ENCODE measurements at regions not wholly inside any gene's neighbourhood (a gene's known extent, or its start where the extent isn't known, plus 50 kb on each side); places are given as distances from the start of the nearest gene placed in this dataset.

DNA sequence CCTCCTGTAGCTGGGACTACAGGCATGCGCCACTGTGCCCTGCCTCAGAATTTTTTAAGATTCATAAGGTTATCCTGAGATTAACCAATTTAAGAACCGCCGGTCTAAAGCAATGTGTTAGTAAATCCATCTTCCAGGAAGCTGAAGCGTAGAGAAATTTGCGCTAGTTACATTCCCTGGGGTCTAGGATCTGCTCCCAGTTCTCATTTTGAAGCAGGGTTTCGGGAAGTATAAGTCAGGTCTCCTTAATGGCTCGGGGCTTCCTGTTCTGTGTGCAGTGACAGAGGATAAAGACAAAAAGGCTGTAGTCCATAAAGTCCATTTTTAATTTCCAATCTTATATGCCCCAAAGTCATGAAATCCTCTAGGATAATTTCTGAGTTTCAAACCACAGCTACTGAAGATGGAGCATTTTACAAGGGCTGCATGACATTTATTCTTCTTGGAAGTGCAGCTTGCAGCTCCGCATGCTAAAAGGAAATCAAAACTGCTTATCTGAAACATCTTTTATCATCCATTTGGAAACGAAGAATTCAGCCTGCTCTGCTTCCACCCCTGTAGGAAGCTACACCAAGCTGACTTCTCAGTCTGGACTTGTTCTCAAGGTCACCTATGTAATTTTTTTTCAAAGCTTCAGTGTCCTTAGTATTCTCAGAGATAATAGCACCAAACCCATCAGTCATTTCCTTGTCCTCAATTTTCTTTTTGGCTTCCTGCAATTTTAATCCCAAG lies 326.1 kb downstream of the PRL start:
- DNase-seq, result no peak

DNA sequence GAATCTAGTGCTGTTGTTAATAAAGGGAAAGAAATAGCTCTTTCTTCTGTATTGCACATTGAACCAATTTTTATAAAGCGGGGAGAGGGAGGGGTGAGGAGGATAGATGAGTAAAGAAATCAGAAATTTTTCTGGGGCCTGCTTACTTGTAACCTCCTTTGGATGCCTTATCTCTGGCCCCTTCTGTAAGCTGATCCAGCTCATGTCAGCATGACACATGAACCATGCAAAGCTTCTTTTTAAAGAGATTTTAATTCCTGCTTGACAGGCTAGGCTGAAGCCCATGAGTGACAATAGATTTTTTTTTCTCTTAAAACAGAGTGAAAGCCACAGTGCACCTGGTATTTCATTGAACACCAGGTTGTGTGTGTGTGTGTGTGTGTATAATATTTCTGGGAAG lies 325.3 kb downstream of the PRL start:
- no peak for DNase-seq

DNA sequence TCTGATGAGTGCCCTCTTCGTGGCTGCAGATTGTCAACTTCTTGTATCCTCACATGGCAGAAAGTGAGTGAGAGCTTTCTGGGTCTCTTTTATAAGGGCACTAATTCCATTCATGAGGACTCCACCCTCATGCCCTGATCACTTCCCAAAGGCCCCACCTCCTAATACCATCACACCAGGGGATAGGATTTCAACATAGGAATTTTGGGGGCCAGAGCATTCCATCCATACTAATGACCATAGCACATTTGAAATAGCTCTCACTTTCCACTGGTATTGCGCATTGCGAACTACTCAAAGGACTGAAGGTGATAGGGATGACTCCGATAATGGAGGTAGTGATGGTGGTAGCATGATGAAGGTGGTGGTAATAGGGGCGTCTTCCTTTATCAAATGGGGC lies 324.3 kb downstream of the PRL start:
- DNase-seq, result no peak

DNA sequence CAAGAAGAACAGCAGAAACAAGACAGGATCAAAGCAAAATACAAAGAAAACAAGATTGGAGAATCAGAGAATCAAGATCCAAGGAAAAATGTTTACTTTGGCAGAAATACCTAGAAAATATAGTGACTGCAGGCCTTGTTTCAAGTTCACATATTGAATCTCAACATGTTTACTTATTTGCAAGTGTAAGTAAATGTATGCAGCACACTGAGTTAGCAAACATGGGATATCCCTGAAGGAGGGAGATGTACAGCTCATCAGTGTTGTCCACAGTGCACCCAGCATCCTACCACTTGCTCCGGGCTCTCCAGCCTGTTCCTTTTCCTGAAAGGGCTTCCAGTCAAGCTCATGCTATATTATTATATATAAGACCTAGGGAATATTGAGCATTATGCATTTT lies 319.5 kb downstream of the PRL start:
- DNase-seq, result no peak

DNA sequence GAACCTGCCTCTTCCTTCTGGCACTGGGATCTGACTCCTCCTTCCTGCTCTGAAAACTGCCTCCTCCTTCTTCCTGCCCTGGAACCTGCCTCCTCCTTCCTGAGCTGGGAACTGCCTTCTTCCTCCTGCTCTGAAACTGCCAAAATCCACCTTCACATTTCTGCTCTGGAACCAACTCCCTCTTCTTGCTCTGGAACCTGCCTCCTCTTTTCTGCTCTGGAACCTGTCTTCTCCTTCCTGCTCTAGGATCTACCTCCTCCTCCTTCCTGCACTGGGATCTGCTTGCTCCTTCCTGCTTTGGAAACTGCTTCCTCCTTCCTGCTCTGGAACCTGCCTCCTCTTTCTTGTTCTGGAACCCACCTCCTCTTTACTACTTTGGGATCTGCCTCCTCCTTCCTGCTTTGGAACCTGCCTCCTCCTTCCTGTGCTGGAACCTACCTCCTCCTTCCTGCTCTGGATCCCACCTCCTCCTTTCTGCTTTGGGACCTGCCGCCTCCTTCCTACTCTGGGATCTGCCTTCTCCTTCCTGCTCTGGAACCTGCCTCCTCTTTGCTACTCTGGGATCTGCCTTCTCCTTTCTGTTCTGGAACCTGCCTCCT lies 315.5 kb downstream of the PRL start:
- DNase-seq, result no peak

DNA sequence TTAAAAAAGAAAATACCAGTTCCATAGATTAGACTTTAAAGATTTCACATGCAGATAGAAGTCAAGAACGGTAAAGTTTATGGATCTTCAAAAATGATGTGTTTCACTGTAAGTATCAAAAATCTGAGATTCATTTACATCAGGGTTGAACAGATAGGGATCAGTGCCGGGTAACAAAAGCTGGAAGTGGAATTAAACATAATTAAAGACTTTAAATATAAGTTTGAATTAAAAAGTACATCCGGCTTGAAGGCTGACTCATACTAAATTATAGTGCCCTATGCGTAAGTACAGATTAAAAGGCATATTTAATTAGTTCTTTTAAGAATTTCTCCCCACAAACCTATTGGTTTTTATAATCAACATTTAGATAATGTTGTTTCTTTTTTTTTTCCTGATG lies 312.7 kb downstream of the PRL start:
- DNase-seq, result no peak

DNA sequence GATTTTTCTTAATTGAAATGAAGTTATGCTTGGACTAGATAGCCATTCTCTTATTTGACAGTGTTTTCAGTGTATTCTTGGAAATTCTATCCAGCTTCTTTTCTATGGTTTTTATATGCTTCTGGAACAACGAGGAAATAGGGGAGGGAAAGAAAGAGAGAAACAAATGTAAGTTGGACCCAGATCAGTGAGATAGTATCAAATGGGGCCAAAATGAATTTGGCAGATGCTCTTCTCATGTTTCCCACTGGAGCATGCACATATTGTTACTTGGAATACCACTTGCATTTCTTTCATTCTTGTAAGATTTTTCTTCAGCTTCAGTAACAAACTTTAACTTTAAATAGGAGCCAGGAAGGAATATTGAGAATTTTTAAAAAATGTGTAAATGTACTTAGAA lies 312.3 kb downstream of the PRL start:
- no peak for DNase-seq

DNA sequence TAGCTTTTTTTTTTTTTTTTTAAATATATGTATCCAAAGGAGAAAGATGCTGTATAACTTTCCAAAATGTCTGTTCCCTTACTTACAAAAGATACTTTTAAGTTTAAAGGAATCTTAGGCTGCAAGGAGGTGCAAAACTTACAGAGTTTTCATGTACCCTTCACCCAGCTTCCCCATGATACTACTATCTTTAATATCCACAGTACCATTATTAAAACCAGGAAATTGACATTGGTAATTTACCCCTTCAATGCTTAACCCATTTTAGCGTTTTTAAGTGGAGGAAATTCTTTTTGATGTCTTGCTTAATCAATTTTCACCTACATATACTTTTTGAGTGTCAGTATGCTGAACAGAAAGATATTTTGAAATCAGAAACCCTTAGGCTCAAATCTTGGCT lies 310.9 kb downstream of the PRL start:
- DNase-seq, result no peak

DNA sequence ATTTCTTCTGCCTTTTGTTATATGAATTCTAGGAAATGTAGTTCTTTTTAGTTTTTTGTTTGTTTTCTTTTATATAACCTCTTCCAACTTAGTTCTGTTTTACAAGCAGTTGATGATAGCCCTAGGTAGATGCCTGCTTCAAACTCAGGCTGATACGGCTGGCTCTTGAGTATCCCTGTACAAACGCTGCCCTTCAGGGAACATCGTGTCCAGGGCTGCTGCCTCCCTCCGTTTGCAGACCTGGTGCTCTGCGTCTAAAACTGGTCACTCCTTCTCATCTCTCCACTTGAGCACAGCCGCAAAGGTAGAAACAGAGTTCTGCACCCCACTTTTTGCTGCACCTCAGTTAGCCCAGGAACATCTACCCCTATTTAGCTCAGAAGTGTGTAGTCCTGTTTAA lies 310.1 kb downstream of the PRL start:
- no peak for DNase-seq

DNA sequence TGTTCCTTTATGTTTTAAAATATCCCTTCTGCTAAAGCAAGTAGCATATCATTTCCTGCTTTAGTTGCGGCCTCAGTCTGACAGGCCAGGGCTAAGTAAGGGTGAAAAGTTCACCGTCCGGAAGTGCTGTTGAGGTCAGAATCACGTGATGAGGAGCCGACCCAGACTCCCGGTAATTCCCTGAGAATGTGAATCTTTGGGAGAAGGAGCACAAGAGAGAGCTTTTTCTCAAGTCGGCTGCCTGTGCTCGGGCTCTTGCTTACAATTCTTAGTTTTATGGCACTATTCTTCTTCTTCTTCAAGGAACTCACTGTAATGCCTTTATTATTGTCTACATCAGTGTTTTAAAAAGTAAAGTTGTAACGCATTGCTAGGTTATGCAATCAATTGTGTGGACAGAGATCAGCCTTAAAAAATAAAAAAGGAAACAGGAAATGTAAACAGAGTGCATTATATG lies 309.3 kb downstream of the PRL start:
- DNase-seq, result no peak

DNA sequence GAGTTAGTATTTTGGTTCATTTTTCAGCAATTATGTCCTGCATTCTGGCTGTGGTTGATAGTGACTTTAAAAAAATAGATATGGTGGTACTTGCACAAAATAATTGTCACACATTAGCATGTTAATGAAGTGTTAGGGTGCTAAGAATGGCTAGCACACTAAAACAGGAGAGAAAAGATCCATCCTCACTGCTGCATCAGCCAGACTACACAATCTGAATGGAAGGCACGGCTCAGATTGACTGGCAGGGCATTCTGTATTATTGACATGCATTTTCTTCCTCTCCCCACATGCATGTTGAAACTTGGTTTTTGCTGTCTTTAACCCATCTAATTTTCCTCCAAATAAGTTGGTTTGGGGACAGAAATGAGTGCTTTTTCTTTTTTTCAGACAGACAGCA lies 306.3 kb downstream of the PRL start:
- no peak for DNase-seq

DNA sequence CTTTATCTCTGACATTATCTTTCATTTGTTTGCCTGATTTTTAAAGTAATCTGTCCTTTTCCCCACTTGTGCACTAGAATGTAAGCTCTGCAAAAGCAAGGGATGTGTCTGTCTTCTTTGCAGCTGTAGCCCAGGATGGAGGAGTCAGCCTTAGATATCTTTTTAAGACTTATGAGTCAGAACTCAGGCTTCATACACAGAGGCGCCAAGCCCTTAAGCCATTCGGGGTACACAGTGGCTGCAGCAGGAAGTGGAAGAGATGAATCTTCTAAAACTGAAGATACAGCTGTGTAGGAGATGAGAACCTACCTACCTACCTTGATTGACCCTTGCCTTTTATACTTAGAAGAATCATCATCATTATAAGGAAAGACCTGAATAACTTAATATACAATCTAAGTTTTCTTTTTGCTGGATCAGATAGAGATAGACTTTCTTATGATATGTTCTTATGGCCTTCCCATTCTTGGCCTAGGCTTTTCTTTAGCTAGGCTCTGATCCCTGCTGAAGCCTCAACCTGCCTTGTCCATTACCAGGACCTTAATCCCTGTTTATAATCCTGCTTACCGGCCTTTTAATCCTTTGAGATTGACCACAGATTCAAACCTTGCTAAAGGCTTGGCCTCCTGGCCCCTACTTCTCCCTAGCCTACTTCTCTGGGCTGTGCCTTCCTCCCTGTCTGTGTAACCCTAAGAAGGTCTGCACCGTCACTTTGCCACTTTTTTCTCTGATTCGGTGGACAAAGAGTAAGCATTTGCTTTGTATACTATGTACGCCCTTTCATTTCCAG lies 304.5 kb downstream of the PRL start:
- peak; percentile 3 for DNase-seq

DNA sequence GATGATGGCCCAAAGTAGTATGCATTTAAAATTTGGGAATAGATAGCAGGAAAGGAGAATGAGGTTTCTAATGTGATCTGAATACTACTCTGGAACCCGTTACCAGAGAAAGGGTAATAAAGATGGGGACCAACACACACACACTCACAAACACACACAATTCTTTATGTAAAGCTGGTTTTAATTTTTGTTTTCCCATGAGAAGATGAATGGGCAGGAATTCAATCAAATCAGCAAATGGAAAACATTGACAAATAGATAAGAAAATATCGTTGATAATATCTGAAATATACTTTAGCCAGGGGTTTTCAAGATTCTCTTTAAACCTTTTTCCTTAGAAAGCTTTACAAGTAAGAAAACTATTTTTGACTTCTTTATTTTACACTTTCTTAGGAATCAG lies 303.0 kb downstream of the PRL start:
- no peak for DNase-seq

DNA sequence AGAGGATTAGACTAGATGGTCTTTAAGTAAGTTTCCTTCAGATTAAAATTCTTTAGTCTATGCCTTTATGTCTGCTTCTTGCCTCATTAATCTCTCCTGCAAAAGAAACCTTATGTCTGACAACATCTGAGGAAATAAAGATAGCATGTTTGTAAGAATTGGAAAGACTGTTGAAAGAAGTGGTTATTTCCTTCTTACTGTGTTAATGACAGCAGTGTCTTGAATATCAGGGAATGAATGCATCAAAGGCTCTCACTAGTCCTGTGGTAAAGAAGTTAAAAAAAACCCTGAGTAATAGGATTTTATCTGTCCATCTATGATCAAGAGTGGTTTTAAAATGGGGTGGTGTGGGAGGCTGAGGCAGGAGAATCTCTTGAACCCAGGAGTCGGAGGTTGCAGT lies 302.0 kb downstream of the PRL start:
- DNase-seq, result no peak

DNA sequence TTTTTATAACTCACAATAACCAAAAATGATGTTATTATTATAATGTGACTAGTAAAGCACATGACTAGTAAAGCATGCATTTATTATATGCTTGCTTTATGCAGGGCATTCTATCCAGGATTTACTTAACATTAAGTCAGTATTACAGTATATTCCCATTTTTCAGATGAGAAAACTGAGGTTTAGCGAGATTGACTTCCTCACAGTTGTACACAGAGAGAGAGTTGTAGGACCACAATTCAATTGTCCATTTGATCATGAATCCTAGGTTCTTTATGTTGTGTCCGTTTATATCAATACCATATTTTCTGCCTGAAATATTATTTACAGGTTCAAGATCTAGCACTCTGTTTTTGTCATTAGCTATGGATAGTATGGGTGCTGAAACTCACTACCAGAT lies 301.5 kb downstream of the PRL start:
- DNase-seq, result no peak

DNA sequence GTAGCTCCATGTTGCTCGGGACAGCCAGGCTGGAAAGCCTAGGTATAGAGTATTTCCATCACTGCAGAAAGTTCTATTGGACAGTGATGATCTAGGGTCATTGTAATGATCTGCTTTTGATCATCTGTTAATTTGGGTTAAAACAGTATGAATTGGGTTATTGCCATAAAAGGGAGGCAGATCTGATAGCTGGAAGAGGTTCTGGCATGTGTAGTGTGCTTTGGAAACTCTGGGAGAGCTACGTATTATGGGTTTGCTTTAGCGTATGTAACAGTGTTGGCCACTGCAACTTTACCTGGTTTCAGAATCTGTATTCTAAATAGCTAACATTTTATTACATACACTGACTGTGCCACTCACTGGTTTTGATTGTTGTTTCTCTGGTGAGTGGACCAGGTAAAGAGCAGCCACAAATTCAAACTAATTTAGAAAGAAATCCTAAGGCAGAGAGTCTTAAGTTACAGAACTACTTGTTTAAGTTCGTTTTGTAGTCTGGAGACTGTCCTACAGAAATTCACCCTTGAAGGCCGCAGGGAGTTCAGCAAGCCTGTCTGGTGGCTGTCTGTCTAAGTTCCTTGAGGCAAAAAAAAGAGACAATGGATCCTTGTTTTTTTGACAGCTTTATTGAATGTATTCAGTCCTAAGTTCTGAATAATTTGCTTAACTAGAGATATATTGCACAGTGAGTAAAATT lies 300.3 kb downstream of the PRL start:
- no peak for DNase-seq

DNA sequence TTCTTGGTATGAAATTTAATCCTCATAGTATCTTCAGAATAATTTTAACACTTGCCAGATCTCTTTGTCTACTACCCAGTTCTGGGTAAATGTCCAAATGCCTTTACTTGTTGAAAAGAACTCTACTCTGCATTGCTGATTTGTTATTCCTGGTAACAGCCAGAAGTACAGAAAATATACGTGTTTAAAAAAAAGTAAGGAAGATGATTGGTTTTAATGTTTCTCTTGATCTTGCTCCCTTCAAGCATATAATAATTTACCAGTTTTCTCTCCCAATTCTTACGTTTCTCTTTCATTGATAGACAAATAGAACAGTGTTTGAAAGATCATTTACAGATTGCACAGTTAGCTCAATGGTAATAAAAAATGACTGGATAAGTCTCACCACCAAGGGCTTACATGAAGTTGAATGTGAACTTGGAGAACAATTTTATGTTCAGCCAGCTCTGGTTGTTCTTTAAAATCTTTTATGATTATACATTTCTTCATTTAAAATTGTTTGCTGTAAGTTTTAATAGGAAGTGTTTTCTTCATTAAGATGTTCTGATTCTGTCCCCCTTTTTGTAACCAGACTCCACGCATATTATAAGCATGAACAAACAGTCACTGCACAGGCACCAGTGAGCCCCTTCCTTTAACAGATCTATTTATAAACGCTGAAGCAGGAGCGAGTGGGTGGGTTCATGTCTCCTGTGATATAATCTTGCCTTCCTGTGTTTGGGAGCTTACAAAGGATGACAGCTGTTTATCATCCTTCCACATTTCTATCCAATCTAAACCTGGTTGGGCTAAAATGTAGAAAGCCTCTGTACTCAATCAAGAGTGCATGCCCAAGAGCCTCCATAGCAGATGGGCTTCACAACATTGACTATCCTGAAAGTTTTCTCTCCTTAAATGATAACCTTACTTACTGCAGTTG lies 299.5 kb downstream of the PRL start:
- DNase-seq, result no peak

DNA sequence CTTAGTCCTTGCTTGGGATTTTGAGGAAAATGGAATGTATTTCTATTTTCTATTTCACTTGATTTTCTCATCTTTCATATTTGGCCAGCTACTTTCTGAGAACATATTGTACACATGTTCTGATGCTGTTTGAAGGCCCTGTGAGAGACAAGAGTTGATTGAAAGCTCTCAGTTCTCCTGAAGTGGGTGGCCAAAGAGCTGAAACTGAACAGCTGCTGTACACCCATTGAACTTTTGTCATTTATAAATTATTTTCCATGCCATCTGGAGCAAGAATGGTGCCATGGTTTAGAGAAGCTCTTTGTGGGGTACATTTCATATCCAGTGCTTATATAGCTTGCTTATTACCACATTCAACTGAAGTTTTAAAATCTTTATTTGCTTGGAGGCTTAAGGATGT lies 298.3 kb downstream of the PRL start:
- no peak for DNase-seq

DNA sequence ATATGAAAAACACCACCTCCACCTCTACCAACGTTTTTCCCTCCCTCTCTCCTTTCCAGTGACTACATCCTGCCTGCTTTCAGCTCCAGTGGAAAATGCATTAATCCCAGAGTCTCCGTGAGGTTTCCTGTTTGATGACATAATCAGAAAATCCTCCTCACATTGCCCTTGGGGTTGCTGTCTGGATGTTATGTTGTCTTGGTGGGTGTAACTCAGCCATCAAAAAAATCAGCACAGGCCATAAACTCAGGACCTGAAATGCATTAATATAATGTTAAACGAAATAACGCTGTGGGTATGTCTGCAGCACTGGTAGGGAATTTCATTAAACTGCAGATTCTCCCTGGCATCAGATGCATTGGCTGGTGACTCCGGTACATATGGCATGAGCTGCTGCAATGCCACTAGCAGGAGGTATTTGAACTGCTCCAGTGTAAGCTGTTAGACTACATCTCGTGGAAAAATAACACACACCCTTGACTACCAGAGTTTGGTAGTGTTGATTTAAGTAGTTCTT lies 297.8 kb downstream of the PRL start:
- DNase-seq, result no peak

DNA sequence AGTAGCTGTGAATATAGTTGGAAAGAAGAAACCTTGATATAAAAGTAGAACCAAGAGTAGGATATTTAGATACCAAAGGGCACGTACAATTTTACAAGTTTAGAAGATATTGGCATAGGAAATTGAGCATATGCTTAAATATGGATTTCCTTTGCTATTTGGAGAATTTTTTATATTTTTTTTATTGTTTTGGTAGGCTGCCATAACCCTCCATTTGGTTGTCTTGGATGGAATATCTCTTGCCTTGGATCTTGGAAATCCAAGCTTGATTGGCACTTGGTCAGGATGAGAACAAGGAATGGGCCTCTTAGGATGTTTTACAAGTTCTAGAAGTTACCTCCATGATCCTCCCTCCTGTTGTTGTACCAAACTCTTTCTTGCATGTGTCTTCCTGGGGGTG lies 297.1 kb downstream of the PRL start:
- no peak for DNase-seq

DNA sequence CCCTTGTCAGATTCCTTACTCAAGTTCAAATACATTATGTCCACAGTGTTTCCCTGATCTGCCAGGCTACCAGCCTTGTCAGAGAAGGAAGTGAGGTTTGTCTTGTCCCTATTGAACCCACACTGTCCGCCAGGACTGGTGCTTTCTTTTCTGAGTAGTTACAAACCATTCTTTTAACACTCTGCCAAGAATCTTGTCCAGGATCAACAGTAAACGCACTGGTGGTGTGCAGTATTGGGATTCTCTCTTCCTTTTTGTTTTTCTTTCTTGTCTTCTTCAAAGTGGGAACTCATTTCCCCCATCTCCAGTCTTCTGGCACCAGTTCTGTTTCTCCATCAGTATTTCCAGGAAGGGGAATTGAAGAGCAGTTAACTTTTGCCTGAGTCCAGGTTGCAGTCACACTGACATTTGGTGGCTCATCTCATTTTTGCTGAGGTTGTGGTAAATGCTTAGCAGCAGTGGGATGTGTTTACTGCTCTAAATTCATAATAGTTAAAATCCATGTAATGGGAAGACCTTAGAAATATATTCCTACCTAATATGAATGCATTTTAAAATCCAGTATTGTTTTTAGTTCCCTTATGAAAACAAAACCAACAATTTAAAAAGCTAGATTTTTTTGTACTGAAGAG lies 295.3 kb downstream of the PRL start:
- no peak for DNase-seq

DNA sequence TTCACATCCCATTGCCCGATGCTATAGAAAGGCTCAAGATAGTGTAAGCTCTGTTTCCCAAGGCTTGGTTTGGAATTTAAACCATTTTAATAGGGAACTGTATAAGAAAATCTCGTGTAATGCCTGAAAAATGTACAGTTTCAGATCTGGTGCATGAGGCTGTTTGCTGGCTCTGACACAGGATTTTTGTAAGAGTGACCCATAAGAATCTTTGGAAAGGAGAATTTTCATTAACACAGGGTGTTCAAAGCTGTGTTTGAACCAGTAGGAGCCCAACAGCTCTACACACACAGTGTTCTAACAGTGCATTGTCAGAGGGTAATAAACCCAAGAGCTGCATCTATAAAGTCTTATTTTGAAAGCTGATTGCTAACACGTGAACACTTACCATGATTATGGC lies 293.5 kb downstream of the PRL start:
- DNase-seq, result no peak
